Liver (tissue), 8 donors: ENCODE measurements at regions not wholly inside any gene's neighbourhood (a gene's known extent, or its start where the extent isn't known, plus 50 kb on each side); places are given as distances from the start of the nearest gene placed in this dataset.

Experiments used
- DNase-seq: peaks from one replicate; pipeline ENCODE4 v3.0.0-alpha.2; 2017; ENCODE audit warnings: low spot score
- H3K27ac ChIP-seq, 2 donors: one replicate each; pipeline ENCODE4 v1.7.0; 2013; ENCODE audit warnings: inconsistent platforms in 2 of 2, low read length in 2 of 2, control low read depth in 1 of 2, low read depth in 1 of 2, mild to moderate bottlenecking in 1 of 2
- H3K27me3 ChIP-seq, 4 donors: one replicate each; pipeline versions ENCODE4 v1.6.1 to v1.7.0; 2013; ENCODE audit warnings: low read length in 3 of 4, inconsistent platforms in 1 of 4, mild to moderate bottlenecking in 1 of 4, moderate library complexity in 1 of 4; ENCODE audit not compliant: control insufficient read depth in 4 of 4, insufficient read depth in 4 of 4
- H3K36me3 ChIP-seq, 4 donors: one replicate each; pipeline versions ENCODE4 v1.6.1 to v1.7.0; 2013; ENCODE audit warnings: low read length in 3 of 4, mild to moderate bottlenecking in 3 of 4, low read depth in 1 of 4, moderate library complexity in 1 of 4; ENCODE audit not compliant: control insufficient read depth in 4 of 4, insufficient read depth in 3 of 4
- H3K4me1 ChIP-seq, 4 donors: one replicate each; pipeline versions ENCODE4 v1.6.1 to v1.7.0; 2013; ENCODE audit warnings: low read length in 3 of 4, mild to moderate bottlenecking in 3 of 4, moderate library complexity in 1 of 4; ENCODE audit not compliant: control insufficient read depth in 4 of 4, insufficient read depth in 4 of 4
- H3K4me3 ChIP-seq, 3 donors: one replicate each; pipeline versions ENCODE4 v1.6.1 to v1.7.0; 2013; ENCODE audit warnings: low read length in 3 of 3, control low read depth in 1 of 3, low read depth in 1 of 3, mild to moderate bottlenecking in 1 of 3
- H3K9ac ChIP-seq, 2 donors: one replicate each; pipeline ENCODE4 v1.7.0; 2013; ENCODE audit warnings: low read length in 2 of 2, mild to moderate bottlenecking in 2 of 2, moderate library complexity in 2 of 2, control low read depth in 1 of 2, low read depth in 1 of 2
- H3K9me3 ChIP-seq, 4 donors: one replicate each; pipeline versions ENCODE4 v1.6.1 to v1.7.0; 2013; ENCODE audit warnings: low read length in 3 of 4; ENCODE audit not compliant: control insufficient read depth in 4 of 4
- FOXA1 ChIP-seq: IDR thresholded peaks from 2 replicates; pipeline ENCODE4 v1.6.1; 2016; ENCODE audit warnings: antibody characterized with exemption
- FOXA2 ChIP-seq: IDR thresholded peaks from 2 replicates; pipeline ENCODE4 v1.6.1; 2016; ENCODE audit warnings: antibody characterized with exemption
- HNF4A ChIP-seq, 2 donors: conservative IDR thresholded peaks; 2 replicates each; pipeline ENCODE4 v1.6.1; 2016; ENCODE audit warnings: antibody characterized with exemption in 2 of 2, mild to moderate bottlenecking in 2 of 2
- REST ChIP-seq: IDR thresholded peaks from 2 replicates; pipeline ENCODE4 v1.6.1; 2016; ENCODE audit warnings: antibody characterized with exemption, mild to moderate bottlenecking
- ZBTB33 ChIP-seq: IDR thresholded peaks from 2 replicates; pipeline ENCODE4 v1.6.1; 2016; ENCODE audit warnings: antibody characterized with exemption
- WGBS: extraction: QIAGEN DNeasy Blood & Tissue Kit; methylation state at CpG from one replicate; pipeline ENCODE4 v1.1.7; 2013; 5-methylcytosine and 5-hydroxymethylcytosine counted together
- TF ChIP-seq, protein P1 (sequence below): fragments of 150-350 bp; IDR thresholded peaks from 2 replicates; pipeline ENCODE4 v1.5.1; 2017; ENCODE audit warnings: improper control_type of control experiment, low read depth, low read length; ENCODE audit not compliant: missing input control
- donor health status: healthy.
- donor health status: healthy.
- donor health status: healthy.
- donor health status: healthy.
- donor health status: healthy.

- no peak overlapping the region for H3K27ac ChIP-seq
- TF ChIP-seq ZBTB33 (no peak), HNF4A (conservative IDR thresholded peaks at IDR 0.05) (no peak), FOXA1 (no peak), FOXA2 (no peak)
- no peaks in the 10 kb centered on the region for H3K36me3 ChIP-seq
- no peaks in the 10 kb centered on the region for H3K9me3 ChIP-seq
- H3K27me3 ChIP-seq, result peaks cover 0 to 4% (median under 1%) of the 10 kb centered on the region in 4 donors
- H3K4me3 ChIP-seq, result no peak overlapping the region
- H3K9ac ChIP-seq, result no peak overlapping the region
- 81% methylated on average over 3 of the region's 3 CpGs for WGBS
- DNase-seq, result no peak
- peaks cover 3 to 13% (median 10%) of the 10 kb centered on the region in 4 donors for H3K4me1 ChIP-seq
These were observed 142.0 kb upstream of the RET start for GRCh38 chr10:42934842-42935241.

DNA sequence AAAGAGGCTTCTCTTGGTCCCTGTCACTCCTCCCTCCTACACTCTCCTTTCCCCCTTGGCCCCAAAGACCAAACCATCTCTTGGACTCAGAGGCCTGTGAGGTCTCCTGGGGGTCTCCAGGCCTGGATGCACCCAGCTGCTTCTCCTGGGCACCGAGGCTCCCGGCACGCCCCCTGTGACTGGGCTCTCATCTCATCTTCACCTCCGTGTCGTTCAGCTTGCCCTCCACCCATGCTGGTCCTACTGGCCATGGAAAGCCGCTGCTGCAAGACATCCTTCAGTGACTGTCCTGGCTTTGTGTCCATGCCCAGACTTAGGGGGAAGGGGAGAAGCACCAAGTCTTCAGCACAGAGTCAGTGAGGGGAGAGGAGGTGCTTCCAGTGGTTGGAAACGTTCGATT, 141.4 kb upstream of the RET start:
- H3K27me3 ChIP-seq, result peaks cover 0 to 4% (median under 1%) of the 10 kb centered on the region in 4 donors
- no peaks in the 10 kb centered on the region for H3K9me3 ChIP-seq
- WGBS, result 68% methylated on average over 8 of the region's 8 CpGs
- no peak overlapping the region for H3K9ac ChIP-seq
- no peak for DNase-seq
- H3K4me3 ChIP-seq, result no peak overlapping the region
- H3K36me3 ChIP-seq, result no peaks in the 10 kb centered on the region
- TF ChIP-seq REST, result no peak
- H3K4me1 ChIP-seq, result peaks cover 3 to 13% (median 10%) of the 10 kb centered on the region in 4 donors
- no peak overlapping the region for H3K27ac ChIP-seq

GRCh38 chr10:42936580-42936979, 140.3 kb upstream of the RET start:
- H3K4me1 ChIP-seq, result peaks cover 3 to 13% (median 10%) of the 10 kb centered on the region in 4 donors
- DNase-seq, result no peak

More at GRCh38 chr10:42936580-42936979, 140.3 kb upstream of the RET start:
- H3K9me3 ChIP-seq, result no peaks in the 10 kb centered on the region
- peaks cover 0 to 4% (median 0%) of the 10 kb centered on the region in 4 donors for H3K27me3 ChIP-seq
- H3K4me3 ChIP-seq, result no peak overlapping the region
- TF ChIP-seq, protein P1, sequence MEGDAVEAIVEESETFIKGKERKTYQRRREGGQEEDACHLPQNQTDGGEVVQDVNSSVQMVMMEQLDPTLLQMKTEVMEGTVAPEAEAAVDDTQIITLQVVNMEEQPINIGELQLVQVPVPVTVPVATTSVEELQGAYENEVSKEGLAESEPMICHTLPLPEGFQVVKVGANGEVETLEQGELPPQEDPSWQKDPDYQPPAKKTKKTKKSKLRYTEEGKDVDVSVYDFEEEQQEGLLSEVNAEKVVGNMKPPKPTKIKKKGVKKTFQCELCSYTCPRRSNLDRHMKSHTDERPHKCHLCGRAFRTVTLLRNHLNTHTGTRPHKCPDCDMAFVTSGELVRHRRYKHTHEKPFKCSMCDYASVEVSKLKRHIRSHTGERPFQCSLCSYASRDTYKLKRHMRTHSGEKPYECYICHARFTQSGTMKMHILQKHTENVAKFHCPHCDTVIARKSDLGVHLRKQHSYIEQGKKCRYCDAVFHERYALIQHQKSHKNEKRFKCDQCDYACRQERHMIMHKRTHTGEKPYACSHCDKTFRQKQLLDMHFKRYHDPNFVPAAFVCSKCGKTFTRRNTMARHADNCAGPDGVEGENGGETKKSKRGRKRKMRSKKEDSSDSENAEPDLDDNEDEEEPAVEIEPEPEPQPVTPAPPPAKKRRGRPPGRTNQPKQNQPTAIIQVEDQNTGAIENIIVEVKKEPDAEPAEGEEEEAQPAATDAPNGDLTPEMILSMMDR, result no peak
- WGBS, result 76% methylated on average over 10 of the region's 10 CpGs
- no peak overlapping the region for H3K9ac ChIP-seq
- H3K27ac ChIP-seq, result no peak overlapping the region
- H3K36me3 ChIP-seq, result no peaks in the 10 kb centered on the region
